Vagina (tissue), 2 donors: ENCODE measurements at regions not wholly inside any gene's neighbourhood (a gene's known extent, or its start where the extent isn't known, plus 50 kb on each side); places are given as distances from the start of the nearest gene placed in this dataset.

Source experiments
- POLR2A ChIP-seq, 2 donors: fragments of 450-650 bp; IDR thresholded peaks; one replicate each; pipeline ENCODE4 v1.6.1; 2017; ENCODE audit warnings: antibody characterized with exemption in 2 of 2, mild to moderate bottlenecking in 2 of 2, moderate library complexity in 2 of 2
- POLR2AphosphoS5 ChIP-seq, 2 donors: sonication (generic); formaldehyde crosslinking; IDR thresholded peaks; one replicate each; pipeline ENCODE4 v1.9.0; 2017; ENCODE audit warnings: antibody characterized with exemption in 2 of 2, mild to moderate bottlenecking in 2 of 2, low read depth in 1 of 2; ENCODE audit not compliant: insufficient read depth in 1 of 2
- TF ChIP-seq, protein P1 (sequence below), 3 experiments: fragments of 450-650 bp in 2 of 3; fragments of 200-600 bp in 1 of 3; sonication (generic) in 1 of 3; IDR thresholded peaks; one replicate each; pipeline ENCODE4 v1.5.1; 2017 to 2019; ENCODE audit warnings: antibody characterized with exemption in 3 of 3, mild to moderate bottlenecking in 2 of 3, moderate library complexity in 2 of 3

- TF ChIP-seq, protein P1, sequence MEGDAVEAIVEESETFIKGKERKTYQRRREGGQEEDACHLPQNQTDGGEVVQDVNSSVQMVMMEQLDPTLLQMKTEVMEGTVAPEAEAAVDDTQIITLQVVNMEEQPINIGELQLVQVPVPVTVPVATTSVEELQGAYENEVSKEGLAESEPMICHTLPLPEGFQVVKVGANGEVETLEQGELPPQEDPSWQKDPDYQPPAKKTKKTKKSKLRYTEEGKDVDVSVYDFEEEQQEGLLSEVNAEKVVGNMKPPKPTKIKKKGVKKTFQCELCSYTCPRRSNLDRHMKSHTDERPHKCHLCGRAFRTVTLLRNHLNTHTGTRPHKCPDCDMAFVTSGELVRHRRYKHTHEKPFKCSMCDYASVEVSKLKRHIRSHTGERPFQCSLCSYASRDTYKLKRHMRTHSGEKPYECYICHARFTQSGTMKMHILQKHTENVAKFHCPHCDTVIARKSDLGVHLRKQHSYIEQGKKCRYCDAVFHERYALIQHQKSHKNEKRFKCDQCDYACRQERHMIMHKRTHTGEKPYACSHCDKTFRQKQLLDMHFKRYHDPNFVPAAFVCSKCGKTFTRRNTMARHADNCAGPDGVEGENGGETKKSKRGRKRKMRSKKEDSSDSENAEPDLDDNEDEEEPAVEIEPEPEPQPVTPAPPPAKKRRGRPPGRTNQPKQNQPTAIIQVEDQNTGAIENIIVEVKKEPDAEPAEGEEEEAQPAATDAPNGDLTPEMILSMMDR (IDR thresholded peaks at IDR 0.05), result no peak
- TF ChIP-seq POLR2A (IDR thresholded peaks at IDR 0.05) (no peak), POLR2AphosphoS5 (IDR thresholded peaks at IDR 0.05; ENCODE audit: insufficient read depth in 1 of 2, low read depth in 1 of 2) (no peak)
Observed at GRCh38 chr12:124386661-124387527, 92.0 kb downstream of the RFLNA start.
